Islet precursor cell (in vitro differentiated cells): ENCODE measurements at regions not wholly inside any gene's neighbourhood (a gene's known extent, or its start where the extent isn't known, plus 50 kb on each side); places are given as distances from the start of the nearest gene placed in this dataset.
A peak's percentile ranks its signal among the peaks of the same experiment; 100 is the strongest.
"Not testable (repeated sequence)": the region's sequence is repeated elsewhere in the genome, so short reads cannot be mapped to it uniquely, and the experiment has no call there.

Experiments used
- DNase-seq: peaks from one replicate; pipeline ENCODE4 v3.0.0-alpha.2; 2018

DNA sequence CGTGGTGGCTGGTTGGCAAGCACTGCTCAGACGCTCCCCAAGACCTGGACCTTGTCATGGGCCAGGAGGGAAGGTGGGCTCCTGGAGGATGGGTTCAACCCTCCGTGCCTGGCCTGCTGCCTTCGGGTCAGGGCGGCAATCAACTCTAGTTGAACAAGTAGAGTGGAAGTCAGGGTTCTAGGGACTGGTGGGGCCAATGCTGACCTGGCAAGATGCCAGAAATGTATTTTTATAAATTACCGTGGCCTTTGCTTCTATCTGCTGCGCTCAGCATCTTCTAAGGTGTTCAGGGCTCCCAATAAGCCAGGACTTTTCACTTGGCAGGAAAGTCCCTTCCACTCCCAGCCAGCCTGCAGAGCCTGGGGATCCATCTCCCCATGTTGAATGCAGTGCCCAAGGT is 207.1 kb upstream of the N4BP1 start:
- no peak for DNase-seq

DNA sequence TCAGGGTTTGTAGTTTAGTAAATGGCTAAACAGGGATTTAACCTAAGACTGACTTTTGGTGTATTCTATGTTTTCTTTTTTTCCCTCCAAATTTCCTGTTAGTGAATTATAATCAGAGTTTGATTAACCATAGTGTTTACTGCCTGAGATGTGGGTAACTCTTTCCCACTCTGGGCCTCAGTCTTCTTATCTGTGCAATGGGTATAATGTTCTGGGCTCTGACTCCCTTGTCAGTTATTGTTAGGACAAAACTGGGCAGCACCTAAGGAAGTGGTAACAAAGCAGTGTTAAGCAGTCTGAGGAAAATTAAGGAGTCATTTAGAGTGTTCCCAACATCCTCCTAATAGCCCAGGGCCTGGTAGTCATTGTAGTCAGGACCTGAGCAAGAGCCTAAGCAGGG is 206.4 kb upstream of the N4BP1 start:
- no peak for DNase-seq

DNA sequence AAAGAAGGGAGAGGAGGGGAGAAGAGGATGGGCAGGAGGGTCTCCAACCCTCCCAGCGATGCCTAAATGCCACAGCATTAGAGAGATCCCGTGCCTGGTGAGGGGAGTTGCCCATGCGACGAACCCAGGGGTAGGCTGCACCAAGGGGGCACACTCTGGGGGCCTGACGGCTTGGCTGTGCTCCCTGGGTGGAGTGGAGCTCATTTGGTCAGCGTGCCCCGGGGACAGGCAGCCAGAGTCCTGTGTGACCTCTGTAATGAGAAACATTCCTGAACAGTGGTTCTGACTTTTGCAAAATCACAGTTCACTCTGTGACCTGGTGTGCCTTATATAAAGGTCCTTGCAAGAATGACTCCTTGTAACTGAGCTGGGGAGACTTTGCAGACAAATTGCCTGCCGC is 205.0 kb upstream of the N4BP1 start:
- no peak for DNase-seq

DNA sequence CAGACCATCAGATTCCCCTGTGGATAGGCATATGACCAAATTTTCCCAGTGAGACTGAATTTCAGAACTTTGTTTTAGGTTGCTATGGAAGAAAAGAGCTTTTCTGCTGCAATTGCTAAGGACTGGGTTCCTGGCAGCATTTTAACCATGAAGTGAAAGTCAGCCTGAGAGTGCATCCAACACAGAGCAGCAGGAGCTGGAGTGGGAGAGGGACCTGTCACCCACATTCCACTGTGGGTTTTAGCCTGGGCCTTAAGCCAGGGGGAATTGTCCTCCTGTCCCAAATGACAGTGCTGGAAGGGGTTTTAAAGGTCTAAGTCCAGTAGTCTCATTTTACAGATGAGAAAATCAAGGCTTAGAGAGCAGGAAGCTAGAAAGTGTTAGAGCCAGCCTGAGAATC is 203.5 kb upstream of the N4BP1 start:
- no peak for DNase-seq

DNA sequence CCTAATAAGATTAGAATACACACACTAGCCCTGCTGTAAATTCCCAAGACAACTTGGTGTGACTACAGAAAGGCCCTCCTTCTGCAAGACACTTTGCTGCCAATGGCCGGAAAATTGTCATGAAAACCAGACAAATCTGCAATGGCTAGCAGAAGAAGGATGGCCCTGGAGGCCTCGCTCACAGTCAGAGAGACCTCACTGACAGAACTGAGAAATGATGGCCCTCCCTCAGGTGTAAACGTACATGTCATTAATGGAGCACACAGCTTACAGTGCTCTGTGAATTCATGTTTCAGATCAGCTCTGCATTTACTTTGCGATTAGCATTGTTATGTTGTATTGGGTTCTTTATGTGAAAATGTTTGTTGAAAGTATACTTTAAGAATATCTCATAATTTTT is 202.9 kb upstream of the N4BP1 start:
- no peak for DNase-seq

- DNase-seq: no peak
Measured at GRCh38 chr16:48811478-48811877, 201.5 kb upstream of the N4BP1 start.

DNA sequence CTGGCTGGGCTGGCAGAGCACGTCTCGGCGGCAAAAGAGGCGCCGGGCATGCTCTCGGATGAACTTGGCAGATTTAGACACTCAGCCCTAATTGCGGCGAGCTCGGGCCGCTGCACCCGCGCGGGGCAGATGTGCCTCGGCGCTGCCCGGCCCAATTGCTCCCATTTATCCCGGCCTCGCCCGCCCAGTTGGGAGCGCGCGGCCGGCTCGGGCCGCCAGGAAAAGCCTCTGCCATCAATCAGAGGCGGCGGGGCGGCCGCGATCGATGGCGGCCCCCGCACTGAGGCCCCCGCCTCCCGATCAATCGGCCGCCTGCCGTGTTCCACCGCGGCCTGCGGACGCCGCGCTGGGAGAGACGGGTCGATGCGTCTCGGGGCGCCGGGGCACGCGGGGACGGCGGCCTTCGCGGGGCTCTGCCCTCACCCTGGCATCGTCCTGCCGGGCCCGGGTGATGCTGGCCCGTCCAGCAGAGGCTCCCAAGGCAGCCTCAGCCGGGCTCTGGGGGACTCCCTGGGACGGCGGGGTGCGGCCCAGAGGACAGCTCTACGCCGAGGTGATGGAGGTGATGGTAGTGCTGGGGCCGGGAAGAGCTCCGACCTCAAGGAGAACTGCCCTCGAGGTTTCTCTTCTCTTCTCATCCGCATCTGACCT is 200.9 kb upstream of the N4BP1 start:
- DNase-seq: no peak

DNA sequence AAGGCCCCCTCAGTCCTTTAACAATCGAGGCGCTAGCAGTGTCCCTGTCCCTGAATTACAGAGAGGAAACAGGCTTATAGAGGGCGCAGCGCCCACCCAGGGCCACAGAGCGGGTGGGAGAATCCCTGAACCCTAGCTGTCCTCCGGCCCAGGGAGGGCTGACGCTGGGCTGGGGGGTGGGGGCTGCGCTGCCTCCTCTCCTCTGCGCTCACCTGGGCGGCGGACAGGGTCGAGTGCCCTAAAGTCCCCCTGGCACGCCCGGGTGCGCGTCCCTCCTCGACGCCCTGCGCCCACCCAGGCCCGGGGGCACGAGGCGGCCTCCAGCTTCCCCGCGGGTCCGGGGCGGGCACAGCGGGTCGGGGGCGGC is 200.4 kb upstream of the N4BP1 start:
- no peak for DNase-seq

DNA sequence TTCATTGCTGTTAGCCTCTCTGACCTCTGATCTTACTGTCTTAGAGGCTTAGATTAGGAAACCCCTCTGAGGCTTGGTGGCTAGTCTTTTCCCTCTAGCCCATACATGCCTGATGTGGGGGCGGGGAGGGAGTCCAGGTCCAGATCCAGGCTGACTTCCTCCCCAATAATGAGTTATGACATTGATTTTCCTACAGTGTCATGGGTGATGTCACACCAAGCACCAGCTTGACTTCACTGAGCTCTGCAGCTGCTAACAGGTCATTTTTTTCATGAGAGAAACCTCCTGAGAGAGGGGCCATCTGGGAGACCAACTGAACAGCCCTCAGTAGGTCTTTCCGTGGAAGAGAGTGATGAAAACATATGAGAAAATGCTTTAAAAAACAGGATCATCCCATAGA is 180.2 kb upstream of the N4BP1 start:
- DNase-seq: no peak

DNA sequence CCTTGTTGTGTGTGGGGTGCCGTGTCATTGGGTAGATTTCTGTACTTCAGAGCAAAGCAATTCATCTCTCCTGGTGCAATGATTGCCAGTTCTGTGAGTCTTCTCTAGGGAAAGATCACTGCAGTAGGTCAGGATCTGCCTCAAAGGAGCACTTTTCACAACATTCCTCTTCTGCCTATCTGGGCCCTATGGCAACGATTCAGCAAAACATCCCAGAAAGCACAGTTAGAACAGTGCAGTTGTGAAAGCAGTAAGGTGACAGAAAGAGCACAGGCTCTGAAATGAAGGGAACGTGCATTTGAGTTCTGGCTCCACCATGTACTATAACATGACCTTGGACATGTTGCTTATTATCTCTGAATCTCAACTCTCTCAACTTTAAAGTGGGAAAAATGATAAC is 178.5 kb upstream of the N4BP1 start:
- no peak for DNase-seq

- DNase-seq: no peak
Measured at GRCh38 chr16:48745541-48745940, 135.6 kb upstream of the N4BP1 start.

DNA sequence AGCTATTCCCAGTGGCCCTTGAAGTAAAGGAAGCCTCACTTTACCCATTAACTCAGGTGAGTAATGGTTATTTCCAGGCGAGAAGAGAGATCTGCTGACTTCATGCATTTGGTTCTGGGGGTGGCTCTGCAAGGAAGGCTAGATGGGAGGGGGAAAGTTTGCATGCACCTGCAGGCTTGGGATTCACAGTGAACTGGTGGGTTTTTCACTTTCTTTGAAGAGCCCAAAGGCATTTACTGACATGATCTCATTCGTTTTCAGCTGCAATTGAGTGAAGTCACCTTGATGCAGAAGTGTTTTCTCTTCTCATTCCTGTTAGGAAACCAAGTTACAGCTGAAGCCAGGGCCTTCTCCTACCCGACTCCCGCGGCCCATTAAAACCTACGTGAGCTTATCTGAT is 131.0 kb upstream of the N4BP1 start:
- peak; percentile 62 for DNase-seq

DNA sequence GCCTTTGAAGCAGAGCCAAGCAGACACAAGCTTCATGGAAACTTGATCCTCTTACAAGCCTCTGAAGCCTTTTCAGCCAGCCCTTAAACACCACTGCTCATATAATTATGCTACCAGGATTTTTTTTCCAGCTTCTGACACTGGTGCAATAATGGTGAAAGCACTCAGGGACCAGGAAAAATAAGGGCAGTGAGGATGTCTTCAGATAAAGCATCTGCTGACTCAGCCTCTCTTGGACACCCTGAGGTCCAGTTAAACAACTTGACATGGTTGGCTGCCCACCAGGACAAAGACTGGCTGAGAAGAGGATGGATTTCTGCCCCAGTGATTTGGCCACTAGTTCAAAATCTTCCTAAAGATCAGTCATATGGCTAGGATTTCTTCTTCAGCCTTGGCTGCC is 124.2 kb upstream of the N4BP1 start:
- peak; percentile 68 for DNase-seq

DNA sequence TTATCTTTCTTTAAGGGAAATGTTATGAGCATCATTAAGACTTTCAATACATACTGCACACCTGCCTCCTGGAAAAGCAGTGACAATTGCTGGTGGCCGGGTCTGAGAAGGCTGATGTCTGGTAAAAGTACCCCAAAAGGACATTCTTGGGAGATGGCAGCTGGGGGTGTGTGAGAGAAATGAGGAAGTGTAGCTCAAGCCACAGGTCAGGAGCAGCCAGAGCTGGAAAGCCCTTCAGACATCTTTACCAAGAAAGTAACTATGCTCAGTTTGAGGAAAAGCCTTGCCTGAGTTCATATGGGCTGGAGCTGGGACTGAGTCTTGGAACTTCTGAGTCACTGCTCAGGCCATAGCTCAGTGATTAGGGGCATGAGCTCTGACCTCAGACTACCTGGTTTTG is 94.7 kb upstream of the N4BP1 start:
- peak; percentile 22 for DNase-seq

DNA sequence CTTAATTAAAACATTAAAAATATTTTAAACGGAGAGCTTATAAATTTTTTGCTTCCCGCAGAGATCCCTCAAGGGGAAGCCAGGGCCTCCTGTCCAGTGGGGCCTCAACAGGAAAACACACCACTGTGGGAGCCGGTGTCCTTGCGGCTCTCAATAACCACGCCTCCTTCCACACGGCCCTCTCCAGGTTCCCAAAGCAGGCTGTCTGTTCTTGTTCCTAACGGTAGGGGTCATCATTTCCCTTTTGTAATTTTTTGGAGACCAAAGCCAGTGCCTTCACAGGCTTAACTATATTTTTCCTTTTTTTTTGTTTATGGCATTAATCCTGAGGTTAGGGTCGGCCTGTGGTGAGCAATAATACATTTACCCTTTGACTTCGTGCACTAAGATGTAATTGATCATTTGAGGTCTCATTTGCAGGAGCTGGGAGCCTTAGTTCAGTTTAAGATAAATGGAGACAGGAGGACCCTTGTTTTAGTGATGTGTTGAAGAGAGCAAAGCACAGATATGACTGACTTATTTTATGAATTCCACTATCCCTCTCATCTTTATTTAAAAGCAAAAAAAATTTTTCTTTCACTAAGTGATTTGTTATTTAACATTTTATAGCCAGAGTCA is 77.5 kb upstream of the N4BP1 start:
- peak; percentile 79 for DNase-seq

GRCh38 chr16:48684148-48684547 is 74.2 kb upstream of the N4BP1 start:
- DNase-seq: no peak

GRCh38 chr16:48682971-48683370 is 73.0 kb upstream of the N4BP1 start:
- DNase-seq: no peak

DNA sequence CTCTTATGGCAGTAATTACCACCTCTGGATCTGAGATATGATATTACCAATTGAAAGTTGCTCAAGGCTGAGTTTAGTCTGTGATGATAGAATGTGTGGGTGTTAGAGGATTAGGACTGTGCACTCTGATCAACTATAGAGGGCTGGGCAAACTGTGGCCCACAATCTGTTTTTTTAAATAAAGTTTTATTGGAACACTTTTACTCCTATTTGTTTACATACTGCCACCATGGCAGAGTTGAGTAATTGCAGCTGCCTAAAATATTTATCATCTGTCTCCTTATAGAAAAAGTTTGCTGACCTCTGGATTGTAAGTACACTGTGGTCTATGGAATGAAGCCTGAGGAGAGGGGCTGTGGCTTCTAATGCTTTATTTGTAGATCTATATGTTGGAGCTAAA is 71.5 kb upstream of the N4BP1 start:
- DNase-seq: no peak

DNA sequence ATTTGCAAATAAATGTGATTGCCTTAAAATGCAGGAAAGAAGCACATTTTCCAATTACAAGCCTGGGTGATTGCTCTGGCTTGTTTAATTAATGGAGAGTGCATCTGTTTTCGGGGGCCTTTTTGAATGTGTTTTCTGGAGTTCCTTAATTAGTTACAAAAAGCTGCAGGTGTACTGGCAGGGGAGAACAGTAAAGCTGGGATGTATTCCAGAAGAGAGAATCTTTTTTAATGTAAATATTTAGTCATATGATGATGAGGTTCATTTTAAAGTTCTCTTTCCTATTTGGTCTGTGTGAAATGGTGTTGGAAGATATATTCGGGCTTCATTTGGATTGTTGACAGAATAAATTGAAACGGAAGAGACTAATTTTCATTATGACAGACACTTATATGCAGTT is 70.9 kb upstream of the N4BP1 start:
- no peak for DNase-seq

DNA sequence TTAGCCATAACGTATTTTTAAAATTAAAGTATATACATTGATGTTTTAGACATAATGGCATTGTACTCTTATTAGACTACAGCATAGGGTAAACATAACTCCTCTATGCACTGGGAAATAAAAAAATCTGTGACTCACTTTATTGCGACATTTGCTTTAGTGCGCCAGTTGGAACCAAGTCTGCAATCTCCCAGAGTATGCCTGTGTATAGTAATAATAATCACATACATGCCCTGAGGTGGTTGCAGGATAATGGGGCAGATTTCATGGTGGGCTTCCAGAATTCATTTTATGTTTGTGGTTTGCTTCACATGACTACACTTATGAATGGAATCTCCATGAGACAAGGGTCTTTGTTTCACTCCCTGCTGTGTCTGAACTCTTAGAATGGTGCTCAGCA is 66.9 kb upstream of the N4BP1 start:
- DNase-seq: no peak

DNA sequence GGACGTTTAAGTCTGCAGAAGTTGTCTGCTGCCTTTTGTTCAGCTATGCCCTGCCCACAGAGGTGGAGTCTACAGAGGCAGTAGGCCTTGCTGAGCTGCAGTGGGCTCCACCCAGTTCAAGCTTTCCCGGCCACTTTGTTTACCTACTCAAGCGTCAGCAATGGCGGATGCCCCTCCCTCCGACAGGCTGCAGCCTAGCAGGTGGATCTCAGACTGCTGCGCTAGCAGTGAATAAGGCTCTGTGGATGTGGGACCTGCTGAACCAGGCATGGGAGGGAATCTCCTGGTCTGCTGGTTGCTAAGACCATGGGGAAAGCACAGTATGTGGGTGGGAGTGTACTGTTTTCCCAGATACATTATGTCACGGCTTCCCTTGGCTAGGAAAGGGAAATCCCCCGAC is 58.2 kb upstream of the N4BP1 start:
- not testable (repeated sequence) for DNase-seq

- DNase-seq: no peak
Measured at GRCh38 chr16:48659940-48660339, 50.0 kb upstream of the N4BP1 start.
